HEK293 (cell line): ENCODE measurements at regions not wholly inside any gene's neighbourhood (a gene's known extent, or its start where the extent isn't known, plus 50 kb on each side); places are given as distances from the start of the nearest gene placed in this dataset.

Source experiments
- CTCF ChIP-seq: fragments of 450-650 bp; formaldehyde crosslinking; IDR thresholded peaks from 2 replicates; pipeline ENCODE4 v1.5.1; 2016; ENCODE audit warnings: missing biosample characterization, missing genetic modification characterization
- HOXA7 ChIP-seq: sonication (generic); formaldehyde crosslinking; IDR thresholded peaks from 2 replicates; pipeline ENCODE4 v1.8.1; 2022; ENCODE audit warnings: missing genetic modification reagents, borderline replicate concordance
- ZBTB7A ChIP-seq: fragments of 450-650 bp; formaldehyde crosslinking; IDR thresholded peaks from 2 replicates; pipeline ENCODE4 v1.5.1; 2016; ENCODE audit warnings: low read depth, missing biosample characterization, missing genetic modification characterization
- ZNF416 ChIP-seq: fragments of 450-650 bp; formaldehyde crosslinking; IDR thresholded peaks from 2 replicates; pipeline ENCODE4 v1.5.1; 2016; ENCODE audit warnings: missing biosample characterization, missing genetic modification characterization

- TF ChIP-seq CTCF (tag by site-specific recombination), result no peak
- no peak for TF ChIP-seq HOXA7 (CRISPR knock-in tag)
- TF ChIP-seq ZNF416, result no peak
- TF ChIP-seq ZBTB7A (tag by site-specific recombination), result no peak
Observed at GRCh38 chr2:126506786-126507185, 149.2 kb upstream of the GYPC start.
